Hepatocyte (in vitro differentiated cells): ENCODE measurements at regions not wholly inside any gene's neighbourhood (a gene's known extent, or its start where the extent isn't known, plus 50 kb on each side); places are given as distances from the start of the nearest gene placed in this dataset.

Experiments
- DNase-seq: peaks from one replicate; pipeline ENCODE4 v3.0.0-alpha.2; 2016; ENCODE audit warnings: low spot score
- H2AFZ ChIP-seq: fragments of 200-600 bp; sonication (generic); 2 replicates; pipeline ENCODE4 v1.6.0; 2016; ENCODE audit warnings: antibody characterized with exemption, mild to moderate bottlenecking
- H3K27ac ChIP-seq: fragments of 200-600 bp; sonication (generic); 2 replicates; pipeline ENCODE4 v1.5.1; 2016; ENCODE audit warnings: mild to moderate bottlenecking
- H3K27me3 ChIP-seq: fragments of 200-600 bp; sonication (generic); 2 replicates; pipeline ENCODE4 v1.6.1; 2016
- H3K36me3 ChIP-seq: fragments of 200-600 bp; sonication (generic); replicated peaks from 2 replicates; pipeline ENCODE4 v1.5.1; 2016; ENCODE audit warnings: low read depth; ENCODE audit not compliant: insufficient read depth
- H3K4me1 ChIP-seq: fragments of 200-600 bp; sonication (generic); 2 replicates; pipeline ENCODE4 v1.5.1; 2016; ENCODE audit warnings: mild to moderate bottlenecking, moderate library complexity; ENCODE audit not compliant: insufficient read depth
- H3K4me2 ChIP-seq: fragments of 200-600 bp; sonication (generic); 2 replicates; pipeline ENCODE4 v1.6.0; 2016
- H3K4me3 ChIP-seq: fragments of 200-600 bp; sonication (generic); 2 replicates; pipeline ENCODE4 v1.5.1; 2016; ENCODE audit warnings: mild to moderate bottlenecking
- H3K79me2 ChIP-seq: fragments of 200-600 bp; sonication (generic); 2 replicates; pipeline ENCODE4 v1.6.0; 2017; ENCODE audit warnings: mild to moderate bottlenecking
- H3K9me2 ChIP-seq: fragments of 200-600 bp; sonication (generic); replicated peaks from 2 replicates; pipeline ENCODE4 v1.6.0; 2017; ENCODE audit warnings: mild to moderate bottlenecking; ENCODE audit not compliant: insufficient read depth
- H3K9me3 ChIP-seq: fragments of 200-600 bp; sonication (generic); 2 replicates; pipeline ENCODE4 v1.5.1; 2016; ENCODE audit warnings: low read depth, mild to moderate bottlenecking
- H4K20me1 ChIP-seq: fragments of 200-600 bp; sonication (generic); 2 replicates; pipeline ENCODE4 v1.6.0; 2016; ENCODE audit warnings: mild to moderate bottlenecking; ENCODE audit not compliant: insufficient read depth, poor library complexity, severe bottlenecking
- CTCF ChIP-seq: fragments of 200-600 bp; sonication (generic); IDR thresholded peaks from 2 replicates; pipeline ENCODE4 v1.5.1; 2016; ENCODE audit warnings: antibody characterized with exemption, mild to moderate bottlenecking; ENCODE audit not compliant: poor library complexity
- EZH2 ChIP-seq: fragments of 200-600 bp; sonication (generic); IDR thresholded peaks from 2 replicates; pipeline ENCODE4 v1.6.1; 2016; ENCODE audit warnings: antibody characterized with exemption, mild to moderate bottlenecking, borderline replicate concordance
- EZH2phosphoT487 ChIP-seq: fragments of 200-600 bp; sonication (generic); IDR thresholded peaks from one replicate; pipeline ENCODE4 v1.6.1; 2018; ENCODE audit warnings: antibody characterized with exemption, mild to moderate bottlenecking, low read depth, moderate library complexity; ENCODE audit not compliant: unreplicated experiment, severe bottlenecking
- WGBS: methylation state at CpG from one replicate; pipeline ENCODE4 v1.1.6; 2016; ENCODE audit warnings: low lambda C conversion rate; ENCODE audit errors: missing lambda C conversion rate; 5-methylcytosine and 5-hydroxymethylcytosine counted together

- Histone ChIP-seq H3K36me3 (no peaks in the 10 kb centered on the region), H3K9me3 (no peaks in the 10 kb centered on the region), H2AFZ (no peak overlapping the region), H3K4me1 (no peaks in the 10 kb centered on the region), H3K4me2 (no peak overlapping the region), H3K9me2 (no peaks in the 10 kb centered on the region), H3K4me3 (no peak overlapping the region), H4K20me1 (no peaks in the 10 kb centered on the region), H3K27me3 (no peaks in the 10 kb centered on the region), H3K79me2 (no peaks in the 10 kb centered on the region), H3K27ac (no peak overlapping the region)
- no peak for DNase-seq
- 90% methylated on average over 2 of the region's 2 CpGs for WGBS
- TF ChIP-seq CTCF (no peak), EZH2phosphoT487 (no peak), EZH2 (no peak)
Observed at GRCh38 chr6:40881501-40881900, 157.5 kb downstream of the UNC5CL start.

- TF ChIP-seq EZH2phosphoT487 (no peak), CTCF (no peak)
Observed at GRCh38 chr6:40880906-40881305, 158.1 kb downstream of the UNC5CL start.

GRCh38 chr6:40879169-40879568 lies 159.9 kb downstream of the UNC5CL start:
- no peaks in the 10 kb centered on the region for H3K4me1 ChIP-seq
- 94% methylated on average over 2 of the region's 2 CpGs for WGBS
- no peaks in the 10 kb centered on the region for H3K27me3 ChIP-seq
- H4K20me1 ChIP-seq, result no peaks in the 10 kb centered on the region
- no peak overlapping the region for H2AFZ ChIP-seq
- no peaks in the 10 kb centered on the region for H3K79me2 ChIP-seq
- no peaks in the 10 kb centered on the region for H3K9me3 ChIP-seq
- no peak for DNase-seq
- TF ChIP-seq CTCF, result no peak
- TF ChIP-seq EZH2phosphoT487, result no peak
- TF ChIP-seq EZH2, result no peak
- H3K27ac ChIP-seq, result no peak overlapping the region
- no peaks in the 10 kb centered on the region for H3K9me2 ChIP-seq
- H3K4me2 ChIP-seq, result no peak overlapping the region
- H3K4me3 ChIP-seq, result no peak overlapping the region
- no peaks in the 10 kb centered on the region for H3K36me3 ChIP-seq

More at GRCh38 chr6:40880906-40881305, 158.1 kb downstream of the UNC5CL start:
- 81% methylated on average over 2 of the region's 2 CpGs for WGBS
- Histone ChIP-seq H3K9me2 (no peaks in the 10 kb centered on the region), H3K36me3 (no peaks in the 10 kb centered on the region), H3K4me2 (no peak overlapping the region), H3K9me3 (no peaks in the 10 kb centered on the region), H4K20me1 (no peaks in the 10 kb centered on the region), H2AFZ (no peak overlapping the region), H3K27me3 (no peaks in the 10 kb centered on the region), H3K27ac (no peak overlapping the region), H3K4me3 (no peak overlapping the region), H3K4me1 (no peaks in the 10 kb centered on the region), H3K79me2 (no peaks in the 10 kb centered on the region)
- no peak for DNase-seq

GRCh38 chr6:40877362-40877761 lies 161.7 kb downstream of the UNC5CL start:
- H3K9me2 ChIP-seq, result no peaks in the 10 kb centered on the region
- H3K27me3 ChIP-seq, result no peaks in the 10 kb centered on the region
- H3K4me3 ChIP-seq, result no peak overlapping the region
- no peaks in the 10 kb centered on the region for H3K79me2 ChIP-seq
- H3K4me1 ChIP-seq, result no peaks in the 10 kb centered on the region
- no peak for DNase-seq
- WGBS, result 71% methylated on average over 1 of the region's 1 CpG
- no peak overlapping the region for H2AFZ ChIP-seq
- TF ChIP-seq EZH2 (no peak), EZH2phosphoT487 (no peak), CTCF (no peak)
- no peaks in the 10 kb centered on the region for H3K36me3 ChIP-seq
- no peak overlapping the region for H3K4me2 ChIP-seq
- H4K20me1 ChIP-seq, result no peaks in the 10 kb centered on the region
- H3K27ac ChIP-seq, result no peak overlapping the region
- no peaks in the 10 kb centered on the region for H3K9me3 ChIP-seq
